ENCODE measurements at regions not wholly inside any gene's neighbourhood (a gene's known extent, or its start where the extent isn't known, plus 50 kb on each side); places are given as distances from the start of the nearest gene placed in this dataset.
"Not testable (repeated sequence)": the region's sequence is repeated elsewhere in the genome, so short reads cannot be mapped to it uniquely, and the experiment has no call there.

DNA sequence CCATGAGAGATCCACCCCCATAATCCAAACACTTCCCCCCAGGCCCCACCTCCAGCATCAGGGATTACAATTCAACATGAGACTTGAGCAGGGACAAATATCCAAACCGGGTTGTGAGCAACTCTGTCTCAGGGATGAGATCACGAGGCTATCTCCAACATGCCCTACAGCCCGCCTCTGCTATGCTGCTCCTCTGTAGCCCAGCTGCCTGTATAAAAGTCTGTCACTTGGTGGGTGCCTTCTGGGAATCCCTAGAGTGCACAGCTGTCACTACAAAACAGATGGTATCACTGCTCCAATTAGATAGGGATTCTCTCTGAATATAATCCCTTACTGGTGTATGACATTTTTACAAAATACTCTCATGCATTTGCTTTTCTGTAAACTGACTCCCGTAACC is 114.9 kb upstream of the NANOS1 start:
- DNase-seq (ENCODE audit: low spot score), result peak; percentile 70

DNA sequence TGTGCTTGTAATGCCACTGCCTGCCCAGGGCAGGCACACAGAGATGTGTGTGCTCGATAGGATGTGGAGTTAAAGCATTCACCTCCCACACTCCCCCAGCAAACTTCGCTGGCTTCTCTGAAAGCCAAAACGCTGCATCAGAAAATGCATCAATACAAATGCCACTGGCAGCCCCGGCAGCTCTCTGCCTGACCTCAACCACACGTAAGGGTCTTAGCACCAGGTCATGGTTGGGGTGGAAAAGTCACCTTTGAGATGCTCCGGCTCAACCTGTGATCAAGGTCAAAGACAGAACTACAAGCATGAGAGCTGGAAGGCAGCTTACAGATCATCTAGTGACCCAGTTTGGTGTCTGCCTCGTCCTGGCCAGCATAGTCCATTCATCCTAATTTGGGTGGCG is 114.4 kb upstream of the NANOS1 start:
- no peak for DNase-seq (ENCODE audit: low spot score)

GRCh38 chr10:118916777-118917176 is 112.7 kb upstream of the NANOS1 start:
- DNase-seq (ENCODE audit: low spot score), result no peak

DNA sequence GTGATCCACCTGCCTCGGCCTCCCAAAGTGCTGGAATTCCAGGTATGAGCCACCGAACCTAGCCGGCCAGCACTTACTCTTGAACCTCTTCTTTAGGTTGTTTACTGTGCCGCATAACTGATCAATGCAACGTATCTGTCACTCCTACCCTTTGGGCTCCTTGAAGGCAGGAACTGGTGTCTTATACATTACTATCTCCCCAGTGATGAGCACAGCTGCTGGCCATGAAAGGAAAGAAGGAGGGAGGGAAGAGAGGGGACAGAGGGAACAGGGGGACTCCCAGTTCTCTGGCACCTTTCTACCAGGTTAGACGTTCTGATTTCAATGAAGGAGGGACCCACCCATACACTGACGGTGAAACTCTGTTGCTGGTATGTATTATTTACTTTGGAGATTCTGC is 111.8 kb upstream of the NANOS1 start:
- DNase-seq (ENCODE audit: low spot score), result no peak

GRCh38 chr10:118918116-118918515 is 111.4 kb upstream of the NANOS1 start:
- DNase-seq (ENCODE audit: low spot score), result peak; percentile 49

DNA sequence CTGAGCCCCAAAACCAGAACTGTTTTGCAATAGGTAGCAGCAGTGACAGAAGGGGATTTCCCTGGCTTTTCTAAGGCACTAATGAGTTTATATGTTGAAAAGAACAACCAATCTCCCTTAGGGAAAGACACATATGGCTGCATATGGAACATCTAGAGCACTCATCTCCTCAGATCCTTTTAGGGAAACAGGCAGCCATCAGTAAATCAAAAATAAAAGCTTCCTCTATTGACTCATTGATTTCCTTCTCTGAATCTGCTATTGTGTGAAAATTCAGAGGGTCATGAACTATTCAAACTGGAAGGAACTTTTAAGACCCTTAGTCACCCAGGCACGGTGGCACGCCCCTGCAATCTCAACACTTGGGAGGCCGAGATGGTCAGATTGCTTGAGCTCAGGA is 110.9 kb upstream of the NANOS1 start:
- DNase-seq (ENCODE audit: low spot score), result no peak

DNA sequence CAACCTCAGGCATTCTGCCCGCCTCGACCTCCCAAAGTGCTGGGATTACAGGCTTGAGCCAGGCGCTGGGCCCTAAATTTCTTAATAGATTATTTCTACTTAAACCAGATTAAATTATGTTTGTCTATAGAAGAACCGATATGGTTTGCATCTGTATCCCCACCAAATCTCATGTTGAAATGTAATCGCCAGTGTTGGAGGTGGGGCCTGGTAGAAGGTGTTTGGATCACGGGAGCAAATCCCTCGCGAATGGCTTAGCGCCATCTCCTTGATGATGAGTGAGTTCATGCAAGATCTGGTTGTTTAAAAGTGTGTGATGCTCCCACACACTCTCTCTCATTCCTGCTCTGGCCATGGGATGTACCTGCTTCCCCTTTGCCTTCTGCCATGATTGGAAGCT is 109.3 kb upstream of the NANOS1 start:
- no peak for DNase-seq (ENCODE audit: low spot score)

DNA sequence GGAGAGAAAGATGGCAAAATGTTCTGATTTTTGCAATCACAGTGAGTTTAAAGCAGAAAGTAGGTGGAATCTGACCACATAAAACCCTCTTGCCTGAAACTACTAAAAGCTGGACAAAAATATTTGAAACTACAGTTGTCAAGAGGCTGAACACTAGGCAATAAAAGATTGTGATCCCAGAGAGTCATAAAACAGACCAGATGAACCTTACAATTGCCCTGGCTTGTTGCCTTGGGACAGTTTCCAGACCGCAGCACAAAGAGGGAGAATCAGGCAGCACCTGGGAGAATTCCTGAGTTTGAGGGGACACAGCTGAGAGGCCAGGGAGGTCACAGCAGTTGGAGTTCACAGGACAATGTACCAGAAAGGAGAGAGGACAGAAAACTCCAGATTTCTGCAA is 107.3 kb upstream of the NANOS1 start:
- DNase-seq (ENCODE audit: low spot score), result no peak

- no peak for DNase-seq (ENCODE audit: low spot score)
Observed at GRCh38 chr10:118922972-118923371, 106.5 kb upstream of the NANOS1 start.

DNA sequence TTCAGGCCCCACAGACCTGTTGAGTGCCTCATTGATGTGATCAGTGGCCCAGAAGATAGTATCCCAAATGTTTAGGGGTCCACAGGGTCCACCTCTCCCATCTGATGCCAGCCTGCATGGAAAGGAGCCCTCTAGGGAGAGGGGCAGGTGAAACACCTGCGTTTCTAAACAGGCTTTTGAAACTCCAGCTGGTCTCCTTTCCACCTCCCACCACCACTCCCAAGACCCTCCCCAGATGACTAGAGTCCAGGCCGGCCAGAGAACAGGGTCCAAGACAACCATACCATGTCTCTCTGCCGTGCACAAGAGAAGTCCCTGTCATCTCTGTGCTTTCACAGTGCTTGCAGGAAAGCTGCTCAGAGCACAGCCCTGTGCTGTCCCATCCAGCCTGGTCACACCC is 105.0 kb upstream of the NANOS1 start:
- DNase-seq (ENCODE audit: low spot score), result no peak

GRCh38 chr10:118925404-118926071 is 104.0 kb upstream of the NANOS1 start:
- DNase-seq (ENCODE audit: low spot score), result no peak

- DNase-seq (ENCODE audit: low spot score), result no peak
Observed at GRCh38 chr10:118926072-118926417, 103.5 kb upstream of the NANOS1 start.

GRCh38 chr10:118926441-118926840 is 103.1 kb upstream of the NANOS1 start:
- DNase-seq (ENCODE audit: low spot score), result no peak

DNA sequence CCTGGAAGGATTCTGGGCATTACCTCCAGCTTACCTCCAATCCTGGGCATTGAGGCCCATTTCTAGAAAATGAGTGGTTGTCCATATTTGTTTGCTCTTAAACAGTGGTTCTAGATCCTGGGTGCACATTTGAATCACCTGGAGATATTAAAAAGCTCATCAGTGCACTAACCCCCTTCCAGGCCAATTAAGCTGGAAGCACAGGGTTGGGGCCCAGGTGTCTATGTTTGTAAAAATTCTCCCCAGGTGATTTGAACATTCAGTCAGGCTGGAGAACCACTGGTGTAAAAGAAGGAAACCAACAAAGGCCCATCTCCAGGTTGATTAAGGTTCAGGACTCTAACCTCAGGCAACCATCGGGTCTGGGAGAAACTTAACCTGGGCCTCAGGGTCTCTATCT is 102.6 kb upstream of the NANOS1 start:
- DNase-seq (ENCODE audit: low spot score), result no peak

GRCh38 chr10:118927321-118927720 is 102.2 kb upstream of the NANOS1 start:
- no peak for DNase-seq (ENCODE audit: low spot score)

DNA sequence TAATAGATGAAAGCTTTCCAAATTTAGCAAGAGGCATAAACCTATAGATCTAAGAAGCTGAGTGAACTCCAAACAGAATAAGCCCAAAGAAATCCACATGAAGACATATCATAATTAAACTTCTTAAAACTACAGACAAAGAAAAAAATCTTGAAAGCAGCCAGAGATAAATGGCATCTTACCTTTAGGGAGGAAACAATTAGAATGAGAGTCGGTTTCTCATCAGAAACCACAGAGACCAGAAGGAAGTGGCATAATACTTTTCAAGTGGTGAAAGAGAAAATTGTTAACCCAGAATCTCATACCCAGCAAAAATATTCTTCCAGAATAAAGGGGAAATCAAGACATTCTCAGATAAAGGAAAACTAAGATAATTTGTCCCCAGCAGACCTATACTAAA is 98.9 kb upstream of the NANOS1 start:
- no peak for DNase-seq (ENCODE audit: low spot score)

DNA sequence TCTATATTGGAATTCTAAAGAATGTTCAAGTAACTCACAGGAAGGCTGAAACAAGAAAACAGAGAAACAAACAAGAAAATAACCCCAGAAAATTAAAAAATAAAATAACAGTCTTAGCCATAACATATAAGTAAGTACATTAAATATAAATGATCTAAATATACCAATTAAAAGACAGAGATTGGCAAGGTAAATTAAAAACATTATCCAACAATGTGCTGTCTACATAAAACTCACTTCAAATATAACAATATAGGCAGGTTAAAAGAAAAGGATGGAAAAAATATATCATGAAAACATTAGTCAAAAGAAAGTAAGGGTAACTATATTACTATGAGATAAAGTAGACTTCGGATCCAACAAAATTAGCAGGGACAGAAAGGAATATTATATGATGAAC is 98.1 kb upstream of the NANOS1 start:
- no peak for DNase-seq (ENCODE audit: low spot score)

DNA sequence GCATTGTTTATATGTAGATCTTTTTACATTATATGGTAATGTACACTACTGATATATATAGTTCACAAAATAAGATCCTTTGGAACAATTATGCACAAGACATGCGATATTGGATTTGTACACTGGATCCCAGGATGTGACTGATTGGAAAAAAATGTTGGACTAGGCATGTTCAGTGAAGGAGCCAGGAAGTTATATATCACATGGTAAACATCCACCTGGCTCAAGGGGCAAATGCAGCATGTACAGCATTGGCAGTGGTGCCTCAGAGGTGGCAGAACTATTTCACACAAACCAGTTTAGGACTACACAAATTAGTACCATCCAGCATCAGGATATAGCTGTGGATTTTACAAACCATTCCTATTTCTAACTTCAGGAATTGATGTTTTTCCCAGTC is 97.4 kb upstream of the NANOS1 start:
- DNase-seq (ENCODE audit: low spot score), result not testable (repeated sequence)

DNA sequence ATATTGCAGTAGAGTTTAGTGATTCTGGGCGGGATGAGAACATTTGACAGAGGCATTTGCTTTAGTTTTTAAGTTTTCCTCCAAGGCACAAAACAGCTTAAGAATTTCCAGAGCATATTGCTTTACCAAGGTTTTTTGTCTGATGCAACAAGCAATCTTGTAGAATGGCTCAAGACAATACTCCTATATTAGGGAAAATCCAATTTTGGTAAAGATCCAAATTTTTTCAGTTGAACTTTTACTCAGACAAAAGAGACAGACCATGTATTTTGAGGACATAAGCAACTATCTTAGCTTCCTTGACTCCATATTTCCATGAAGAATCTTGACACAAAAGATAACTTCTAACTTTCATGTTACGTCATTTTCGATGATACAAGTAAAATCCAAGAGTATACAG is 92.3 kb upstream of the NANOS1 start:
- no peak for DNase-seq (ENCODE audit: low spot score)

DNA sequence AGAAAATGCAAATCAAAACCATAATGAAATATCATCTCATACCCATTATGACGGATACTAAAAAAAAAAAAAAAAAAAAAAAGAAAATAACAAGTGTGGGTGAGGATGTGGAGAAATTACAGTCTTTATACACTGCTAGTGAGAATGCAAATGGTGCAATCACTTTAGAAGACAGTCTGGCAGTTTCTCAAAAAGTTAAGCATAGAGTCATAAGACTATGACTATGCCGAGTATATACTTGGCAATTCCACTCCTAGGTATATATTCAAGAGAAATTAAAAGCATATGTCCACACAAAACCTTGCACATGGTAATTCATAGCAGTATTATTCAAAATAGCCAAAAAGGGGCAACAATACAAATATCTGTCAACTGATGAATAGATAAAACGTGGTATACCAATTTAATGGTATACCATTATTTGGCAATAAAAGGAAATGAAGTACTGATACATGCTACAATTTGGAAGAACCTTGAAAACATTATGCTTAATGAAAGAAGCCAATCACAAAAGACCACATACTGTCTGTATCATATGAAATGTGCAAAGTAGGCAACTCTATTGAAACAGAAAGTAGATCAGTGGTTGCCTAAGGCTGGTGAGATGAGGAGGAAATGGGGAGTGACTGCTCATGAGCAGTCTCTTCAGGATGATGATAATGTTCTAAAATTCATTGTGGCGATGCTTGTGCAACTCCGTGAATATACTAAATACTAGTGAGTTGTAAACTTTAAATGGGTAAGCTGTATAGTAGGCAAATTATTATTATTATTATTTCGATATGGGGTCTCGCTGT is 90.1 kb upstream of the NANOS1 start:
- DNase-seq (ENCODE audit: low spot score), result no peak

DNA sequence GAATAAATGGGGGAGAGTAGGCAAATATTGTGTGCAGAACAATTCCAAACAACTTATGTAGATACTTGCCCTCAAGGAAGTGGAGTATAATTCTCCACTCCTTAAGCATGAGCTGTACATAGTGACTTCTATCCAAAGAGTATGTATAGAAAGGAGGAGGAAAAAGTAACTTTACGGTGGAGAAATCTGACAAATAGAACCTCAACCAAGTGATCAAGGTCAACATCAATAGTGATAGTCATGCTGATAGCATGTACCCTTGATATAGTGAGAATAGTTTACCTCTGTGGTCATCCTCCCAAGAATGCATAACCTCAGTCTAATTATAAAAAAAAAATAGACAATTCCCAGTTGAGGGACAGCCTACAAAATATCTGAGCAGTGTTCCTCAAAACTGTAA is 89.1 kb upstream of the NANOS1 start:
- no peak for DNase-seq (ENCODE audit: low spot score)

DNA sequence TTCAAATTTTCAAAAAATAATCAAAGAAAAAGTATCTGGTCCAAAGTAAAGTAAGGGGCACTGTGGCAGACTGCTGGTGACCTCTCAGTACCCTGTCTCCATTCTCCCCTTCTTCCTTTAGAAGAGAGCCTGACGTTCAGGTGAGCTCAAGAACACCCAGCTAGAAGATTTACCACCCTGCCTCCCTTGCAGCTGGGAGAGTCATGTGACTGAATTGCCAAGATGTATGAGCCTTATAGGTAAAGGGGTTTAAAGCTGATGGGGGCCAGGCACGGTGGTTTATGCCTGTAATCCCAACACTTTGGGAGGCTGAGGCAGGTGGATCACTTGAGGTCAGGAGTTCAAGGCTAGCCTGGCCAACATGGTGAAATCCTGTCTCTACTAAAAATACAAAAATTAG is 86.3 kb upstream of the NANOS1 start:
- DNase-seq (ENCODE audit: low spot score), result no peak

- no peak for DNase-seq (ENCODE audit: low spot score)
Observed at GRCh38 chr10:118944959-118945633, 84.4 kb upstream of the NANOS1 start.
